ENCODE measurements at regions not wholly inside any gene's neighbourhood (a gene's known extent, or its start where the extent isn't known, plus 50 kb on each side); places are given as distances from the start of the nearest gene placed in this dataset.

- DNase-seq (ENCODE audit: low spot score) = no peak
These were observed 780.2 kb upstream of the TBX3 start for GRCh38 chr12:115464111-115464581.

GRCh38 chr12:115461401-115461800 is 777.4 kb upstream of the TBX3 start:
- DNase-seq (ENCODE audit: low spot score) = no peak

- no peak for DNase-seq (ENCODE audit: low spot score)
These were observed 773.8 kb upstream of the TBX3 start for GRCh38 chr12:115457798-115458197.

GRCh38 chr12:115456946-115457689 is 773.1 kb upstream of the TBX3 start:
- no peak for DNase-seq (ENCODE audit: low spot score)

GRCh38 chr12:115455268-115455681 is 771.3 kb upstream of the TBX3 start:
- no peak for DNase-seq (ENCODE audit: low spot score)

GRCh38 chr12:115452751-115453281 is 768.8 kb upstream of the TBX3 start:
- no peak for DNase-seq (ENCODE audit: low spot score)

- DNase-seq (ENCODE audit: low spot score) = no peak
These were observed 768.1 kb upstream of the TBX3 start for GRCh38 chr12:115451780-115452736.

- no peak for DNase-seq (ENCODE audit: low spot score)
These were observed 767.3 kb upstream of the TBX3 start for GRCh38 chr12:115451151-115451779.

GRCh38 chr12:115450710-115451109 is 766.7 kb upstream of the TBX3 start:
- DNase-seq (ENCODE audit: low spot score) = no peak

GRCh38 chr12:115450017-115450416 is 766.0 kb upstream of the TBX3 start:
- no peak for DNase-seq (ENCODE audit: low spot score)

GRCh38 chr12:115449526-115449925 is 765.6 kb upstream of the TBX3 start:
- no peak for DNase-seq (ENCODE audit: low spot score)

GRCh38 chr12:115444346-115444745 is 760.4 kb upstream of the TBX3 start:
- no peak for DNase-seq (ENCODE audit: low spot score)

- no peak for DNase-seq (ENCODE audit: low spot score)
These were observed 759.5 kb upstream of the TBX3 start for GRCh38 chr12:115443351-115443938.

GRCh38 chr12:115440438-115440837 is 756.5 kb upstream of the TBX3 start:
- peak; percentile 57 for DNase-seq (ENCODE audit: low spot score)

GRCh38 chr12:115439008-115439601 is 755.1 kb upstream of the TBX3 start:
- peak; percentile 72 for DNase-seq (ENCODE audit: low spot score)

GRCh38 chr12:115438314-115438713 is 754.3 kb upstream of the TBX3 start:
- no peak for DNase-seq (ENCODE audit: low spot score)

GRCh38 chr12:115437061-115437567 is 753.1 kb upstream of the TBX3 start:
- no peak for DNase-seq (ENCODE audit: low spot score)

- DNase-seq (ENCODE audit: low spot score) = peak; percentile 90
These were observed 749.1 kb upstream of the TBX3 start for GRCh38 chr12:115433014-115433634.

GRCh38 chr12:115430636-115431035 is 746.7 kb upstream of the TBX3 start:
- no peak for DNase-seq (ENCODE audit: low spot score)

- no peak for DNase-seq (ENCODE audit: low spot score)
These were observed 742.8 kb upstream of the TBX3 start for GRCh38 chr12:115426732-115427131.

GRCh38 chr12:115424003-115424402 is 740.0 kb upstream of the TBX3 start:
- DNase-seq (ENCODE audit: low spot score) = no peak
